ENCODE measurements at regions not wholly inside any gene's neighbourhood (a gene's known extent, or its start where the extent isn't known, plus 50 kb on each side); places are given as distances from the start of the nearest gene placed in this dataset.

- no peaks in the 10 kb centered on the region for H3K9me3 Mint-ChIP-seq
- DNase-seq = no peak
- no peak overlapping the region for H3K27ac Mint-ChIP-seq
- H3K4me3 Mint-ChIP-seq = no peak overlapping the region
- H3K27me3 Mint-ChIP-seq = peaks cover 20% of the 10 kb centered on the region
- H3K4me1 Mint-ChIP-seq (ENCODE audit: low read depth) = no peaks in the 10 kb centered on the region
- no peaks in the 10 kb centered on the region for H3K36me3 Mint-ChIP-seq (ENCODE audit: low read depth)
Measured at GRCh38 chr4:11514779-11515419, 86.2 kb upstream of the HS3ST1 start.

GRCh38 chr4:11514003-11514402, 85.3 kb upstream of the HS3ST1 start:
- Mint-ChIP-seq H3K27ac (no peak overlapping the region), H3K27me3 (peaks cover 20% of the 10 kb centered on the region), H3K4me3 (no peak overlapping the region), H3K9me3 (no peaks in the 10 kb centered on the region), H3K36me3 (ENCODE audit: low read depth) (no peaks in the 10 kb centered on the region), H3K4me1 (ENCODE audit: low read depth) (no peaks in the 10 kb centered on the region)
- DNase-seq = no peak

DNA sequence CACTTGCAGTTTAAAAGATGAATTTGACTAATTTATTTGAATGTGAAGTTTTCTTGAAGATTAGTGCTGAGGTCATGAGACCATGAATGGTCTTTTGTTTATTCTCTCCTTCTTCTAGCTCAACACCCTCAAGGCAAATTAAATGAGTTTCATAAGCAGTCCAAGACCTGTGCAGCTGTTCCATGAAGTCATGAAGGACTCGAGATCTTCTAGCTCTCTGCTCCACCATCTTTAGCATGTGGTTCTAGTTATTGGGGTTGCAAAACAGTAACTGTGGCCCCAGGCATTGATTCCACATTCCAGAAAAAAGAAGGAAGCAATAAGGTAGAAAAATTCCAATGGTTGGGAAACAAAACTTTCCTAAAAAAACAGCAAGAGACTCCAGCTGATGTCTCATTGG, 84.2 kb upstream of the HS3ST1 start:
- no peak for DNase-seq
- H3K36me3 Mint-ChIP-seq (ENCODE audit: low read depth) = no peaks in the 10 kb centered on the region
- H3K4me1 Mint-ChIP-seq (ENCODE audit: low read depth) = no peaks in the 10 kb centered on the region
- peaks cover 20% of the 10 kb centered on the region for H3K27me3 Mint-ChIP-seq
- no peak overlapping the region for H3K27ac Mint-ChIP-seq
- no peak overlapping the region for H3K4me3 Mint-ChIP-seq
- H3K9me3 Mint-ChIP-seq = no peaks in the 10 kb centered on the region

- Mint-ChIP-seq H3K27ac (no peak overlapping the region), H3K9me3 (no peaks in the 10 kb centered on the region), H3K4me1 (ENCODE audit: low read depth) (peaks cover 4% of the 10 kb centered on the region), H3K36me3 (ENCODE audit: low read depth) (no peaks in the 10 kb centered on the region), H3K4me3 (no peak overlapping the region), H3K27me3 (peaks cover 20% of the 10 kb centered on the region)
- no peak for DNase-seq
Measured at GRCh38 chr4:11511321-11511720, 82.6 kb upstream of the HS3ST1 start.

GRCh38 chr4:11507920-11508319, 79.2 kb upstream of the HS3ST1 start:
- no peaks in the 10 kb centered on the region for H3K9me3 Mint-ChIP-seq
- peaks cover 9% of the 10 kb centered on the region for H3K27me3 Mint-ChIP-seq
- H3K4me1 Mint-ChIP-seq (ENCODE audit: low read depth) = peaks cover 26% of the 10 kb centered on the region
- no peaks in the 10 kb centered on the region for H3K36me3 Mint-ChIP-seq (ENCODE audit: low read depth)
- no peak overlapping the region for H3K4me3 Mint-ChIP-seq
- DNase-seq = no peak
- H3K27ac Mint-ChIP-seq = no peak overlapping the region

GRCh38 chr4:11506194-11506593, 77.5 kb upstream of the HS3ST1 start:
- Mint-ChIP-seq H3K4me3 (no peak overlapping the region), H3K27ac (no peak overlapping the region), H3K4me1 (ENCODE audit: low read depth) (peaks cover 26% of the 10 kb centered on the region), H3K36me3 (ENCODE audit: low read depth) (no peaks in the 10 kb centered on the region), H3K9me3 (peaks cover 7% of the 10 kb centered on the region), H3K27me3 (no peaks in the 10 kb centered on the region)
- no peak for DNase-seq

DNA sequence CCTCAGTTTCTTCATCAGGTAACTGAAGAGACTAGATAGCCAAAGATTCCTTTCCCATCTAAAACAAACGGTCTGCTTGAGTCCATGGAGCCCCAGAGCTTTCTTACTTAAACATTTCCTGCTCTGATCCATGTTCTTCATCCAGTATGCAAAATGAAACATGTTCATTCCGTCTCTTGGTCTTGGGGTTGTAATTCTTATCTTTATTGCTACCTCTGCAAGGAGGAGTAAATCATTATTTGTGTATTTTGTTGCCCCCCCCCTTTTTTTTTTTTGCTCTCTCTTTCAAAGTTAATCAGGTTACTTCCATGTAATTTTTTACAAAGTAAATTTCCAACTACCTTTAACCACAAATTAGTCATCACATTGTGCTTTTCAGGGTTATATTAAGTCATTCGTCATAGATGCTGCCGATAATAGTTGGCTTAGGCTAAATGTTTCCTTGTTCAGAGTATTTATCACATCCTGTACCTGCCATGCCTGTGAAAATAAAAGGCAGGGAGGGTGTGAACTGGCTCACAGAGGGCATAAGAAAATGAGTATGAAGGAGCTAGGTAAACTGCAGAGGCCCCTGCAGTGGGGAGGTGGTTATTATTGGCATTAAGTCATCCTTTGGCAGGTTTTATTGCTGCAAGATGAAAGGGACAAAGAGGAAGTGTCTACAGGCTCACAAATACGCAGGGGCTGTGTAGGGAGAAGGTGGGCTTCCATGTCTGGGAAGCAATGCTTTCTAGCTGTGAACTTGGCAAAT, 76.7 kb upstream of the HS3ST1 start:
- Mint-ChIP-seq H3K4me1 (ENCODE audit: low read depth) (peaks cover 26% of the 10 kb centered on the region), H3K27ac (peak overlapping the region; percentile 80), H3K4me3 (no peak overlapping the region), H3K27me3 (no peaks in the 10 kb centered on the region), H3K36me3 (ENCODE audit: low read depth) (no peaks in the 10 kb centered on the region), H3K9me3 (peaks cover 7% of the 10 kb centered on the region)
- DNase-seq = peak; percentile 41

DNA sequence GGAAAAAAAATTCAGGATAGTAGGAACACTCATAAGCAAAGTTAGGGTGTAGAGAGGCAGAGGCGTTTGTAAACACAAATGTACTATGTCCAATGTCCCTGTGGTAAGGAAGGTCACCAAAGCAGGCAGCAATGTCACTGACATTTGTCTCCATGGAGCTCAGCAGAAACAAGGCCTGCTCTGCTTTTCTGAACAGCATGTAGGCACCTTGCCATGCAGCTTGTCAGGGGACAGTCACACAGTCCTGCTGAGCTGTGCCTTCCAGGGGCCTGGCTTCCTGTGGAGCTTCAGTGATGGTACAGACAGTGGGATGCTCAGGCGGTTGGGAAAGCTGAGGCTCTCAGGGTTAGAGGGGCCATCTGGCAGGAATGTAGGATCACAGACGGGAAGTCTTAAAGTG, 74.5 kb upstream of the HS3ST1 start:
- no peaks in the 10 kb centered on the region for H3K27me3 Mint-ChIP-seq

DNA sequence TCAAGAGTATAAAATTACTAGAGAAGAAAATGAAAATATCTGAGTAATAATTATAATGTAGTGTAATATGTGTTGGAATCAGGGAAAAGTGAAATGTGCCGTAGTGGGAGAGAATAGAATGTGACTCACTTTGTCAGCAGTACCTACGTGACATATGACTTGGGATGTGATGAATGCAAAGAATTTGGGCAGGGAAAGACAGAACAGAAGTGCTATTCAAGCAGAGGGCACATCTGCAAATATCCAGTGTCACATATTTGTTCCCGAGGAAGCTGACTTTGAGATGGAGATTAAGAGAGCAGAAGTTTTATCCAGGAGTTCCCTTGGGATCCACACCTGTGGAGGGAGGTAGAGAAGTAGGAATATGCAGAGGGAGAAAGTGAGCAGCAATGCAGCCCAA, 69.3 kb upstream of the HS3ST1 start:
- H3K4me1 Mint-ChIP-seq (ENCODE audit: low read depth) = peaks cover 14% of the 10 kb centered on the region
- no peaks in the 10 kb centered on the region for H3K27me3 Mint-ChIP-seq
- H3K36me3 Mint-ChIP-seq (ENCODE audit: low read depth) = no peaks in the 10 kb centered on the region
- no peak overlapping the region for H3K27ac Mint-ChIP-seq
- peaks cover 13% of the 10 kb centered on the region for H3K9me3 Mint-ChIP-seq
- H3K4me3 Mint-ChIP-seq = no peak overlapping the region
- DNase-seq = no peak

More for the DNA sequence above, 74.5 kb upstream of the HS3ST1 start:
- Mint-ChIP-seq H3K4me3 (no peak overlapping the region), H3K27ac (no peak overlapping the region), H3K9me3 (peaks cover 7% of the 10 kb centered on the region), H3K4me1 (ENCODE audit: low read depth) (peaks cover 26% of the 10 kb centered on the region), H3K36me3 (ENCODE audit: low read depth) (no peaks in the 10 kb centered on the region)
- no peak for DNase-seq

DNA sequence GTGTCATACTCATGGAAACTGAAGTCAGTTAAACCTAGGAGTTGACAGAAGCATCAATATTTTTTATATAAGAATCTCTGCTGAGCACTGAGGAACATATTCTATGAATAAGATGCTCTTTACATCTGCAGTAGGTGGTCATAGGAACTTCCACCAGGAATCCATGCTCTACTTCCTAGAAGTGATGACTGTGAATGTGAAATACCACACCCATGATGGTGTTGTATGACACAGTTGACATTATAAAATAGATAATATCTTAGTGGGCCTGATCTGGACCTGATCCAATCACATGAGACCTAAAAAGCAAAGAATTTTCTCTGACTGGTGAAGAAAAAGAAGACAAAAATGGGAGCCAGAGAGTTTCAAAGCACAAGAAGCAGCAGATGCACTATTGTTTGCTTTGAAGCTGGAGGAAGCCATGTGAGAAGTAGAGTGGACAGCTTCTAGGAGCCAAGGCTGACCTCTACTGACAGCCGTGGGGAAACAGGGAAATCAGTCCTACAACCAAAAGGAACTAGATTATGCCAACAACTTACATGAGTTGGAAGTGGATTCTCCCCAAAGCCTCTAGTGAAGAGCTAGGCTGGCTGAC, 68.6 kb upstream of the HS3ST1 start:
- peaks cover 14% of the 10 kb centered on the region for H3K4me1 Mint-ChIP-seq (ENCODE audit: low read depth)
- H3K27me3 Mint-ChIP-seq = no peaks in the 10 kb centered on the region
- no peak overlapping the region for H3K27ac Mint-ChIP-seq
- DNase-seq = no peak
- H3K4me3 Mint-ChIP-seq = no peak overlapping the region
- H3K9me3 Mint-ChIP-seq = peaks cover 13% of the 10 kb centered on the region
- no peaks in the 10 kb centered on the region for H3K36me3 Mint-ChIP-seq (ENCODE audit: low read depth)

DNA sequence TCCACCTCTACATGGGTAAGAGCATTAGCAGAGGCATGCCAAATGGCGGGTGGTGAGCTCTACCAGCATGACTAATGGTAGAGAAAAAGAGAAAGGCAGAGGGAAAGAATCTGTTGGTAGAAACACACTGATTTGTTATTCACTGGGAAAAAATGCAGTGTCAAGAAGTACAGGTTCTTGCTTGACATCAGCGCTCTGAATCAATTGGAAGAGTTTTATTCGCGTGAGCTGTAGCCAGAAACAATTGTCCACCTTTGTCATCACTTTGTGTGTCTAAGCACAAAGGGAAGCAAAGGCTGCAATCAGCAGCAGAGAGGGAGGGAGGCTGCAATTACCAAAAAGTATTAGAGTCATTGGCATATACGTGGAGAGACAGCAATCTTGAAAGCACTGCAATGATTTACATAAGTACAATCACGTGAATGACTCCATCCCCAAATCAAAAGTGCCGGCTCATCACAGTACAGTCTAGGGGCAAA, 67.7 kb upstream of the HS3ST1 start:
- no peak for DNase-seq
- H3K27ac Mint-ChIP-seq = no peak overlapping the region
- H3K4me3 Mint-ChIP-seq = no peak overlapping the region
- H3K9me3 Mint-ChIP-seq = peaks cover 6% of the 10 kb centered on the region
- no peaks in the 10 kb centered on the region for H3K27me3 Mint-ChIP-seq
- H3K4me1 Mint-ChIP-seq (ENCODE audit: low read depth) = peaks cover 14% of the 10 kb centered on the region
- H3K36me3 Mint-ChIP-seq (ENCODE audit: low read depth) = no peaks in the 10 kb centered on the region

DNA sequence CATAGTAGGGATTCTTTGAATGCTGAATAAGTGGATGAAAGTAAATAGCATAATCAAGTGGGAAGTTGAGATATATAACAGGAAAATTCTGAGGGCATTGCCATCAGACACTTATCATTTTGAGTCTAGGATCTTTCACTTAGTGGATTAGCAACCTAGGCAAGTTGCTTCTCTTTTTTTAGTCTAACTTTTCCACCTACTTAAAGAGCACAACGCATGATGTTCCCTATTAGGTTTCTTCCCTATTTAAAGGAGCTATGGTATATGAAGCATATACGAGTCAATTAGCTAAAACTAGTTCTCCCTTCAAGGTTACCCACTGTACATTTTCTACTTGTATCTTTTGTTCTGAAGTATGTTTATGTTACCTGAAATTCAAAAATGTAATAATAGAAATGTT, 67.1 kb upstream of the HS3ST1 start:
- Mint-ChIP-seq H3K27me3 (no peaks in the 10 kb centered on the region), H3K4me3 (no peak overlapping the region), H3K9me3 (peaks cover 6% of the 10 kb centered on the region), H3K27ac (no peak overlapping the region), H3K36me3 (ENCODE audit: low read depth) (no peaks in the 10 kb centered on the region), H3K4me1 (ENCODE audit: low read depth) (peaks cover 14% of the 10 kb centered on the region)
- no peak for DNase-seq

- H3K4me3 Mint-ChIP-seq = no peak overlapping the region
- peaks cover 6% of the 10 kb centered on the region for H3K9me3 Mint-ChIP-seq
- H3K27me3 Mint-ChIP-seq = no peaks in the 10 kb centered on the region
- no peaks in the 10 kb centered on the region for H3K36me3 Mint-ChIP-seq (ENCODE audit: low read depth)
- no peak overlapping the region for H3K27ac Mint-ChIP-seq
- DNase-seq = no peak
- peaks cover 14% of the 10 kb centered on the region for H3K4me1 Mint-ChIP-seq (ENCODE audit: low read depth)
Measured at GRCh38 chr4:11495291-11495690, 66.6 kb upstream of the HS3ST1 start.

- Mint-ChIP-seq H3K9me3 (peaks cover 6% of the 10 kb centered on the region), H3K27me3 (no peaks in the 10 kb centered on the region), H3K4me1 (ENCODE audit: low read depth) (peaks cover 23% of the 10 kb centered on the region), H3K27ac (no peak overlapping the region), H3K4me3 (no peak overlapping the region), H3K36me3 (ENCODE audit: low read depth) (no peaks in the 10 kb centered on the region)
- no peak for DNase-seq
Measured at GRCh38 chr4:11494232-11494631, 65.5 kb upstream of the HS3ST1 start.

DNA sequence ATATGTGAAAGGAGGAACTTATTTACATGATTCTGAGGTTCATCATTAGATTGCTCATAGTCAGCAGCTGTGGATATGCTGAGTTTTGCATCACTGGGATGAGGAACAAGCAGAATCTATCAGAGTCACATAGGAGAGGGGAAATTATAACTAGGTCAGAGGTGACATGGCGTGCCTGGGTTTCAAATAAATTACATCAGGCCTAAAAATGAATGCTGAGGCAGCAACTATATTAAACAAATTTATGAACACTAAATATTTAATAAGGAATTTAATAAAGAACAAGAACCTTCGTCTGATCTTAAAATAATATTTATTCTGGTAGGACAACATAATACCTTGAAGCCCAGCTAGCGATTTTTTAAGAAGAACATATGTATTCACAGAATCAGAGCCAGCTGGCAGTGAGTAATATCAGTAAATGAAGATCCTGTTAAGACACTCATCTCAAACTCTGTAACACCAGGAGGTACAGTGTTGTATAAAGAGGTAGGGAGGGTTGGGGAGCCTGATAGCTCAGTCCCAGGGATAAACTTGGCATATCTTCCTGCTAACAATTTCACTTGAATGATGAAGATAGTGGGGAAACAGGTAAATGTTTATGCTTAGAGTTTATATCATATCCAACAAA, 60.9 kb upstream of the HS3ST1 start:
- no peaks in the 10 kb centered on the region for H3K27me3 Mint-ChIP-seq
- no peak overlapping the region for H3K27ac Mint-ChIP-seq
- no peaks in the 10 kb centered on the region for H3K36me3 Mint-ChIP-seq (ENCODE audit: low read depth)

More for the DNA sequence above, 60.9 kb upstream of the HS3ST1 start:
- DNase-seq = no peak
- Mint-ChIP-seq H3K9me3 (no peaks in the 10 kb centered on the region), H3K4me3 (no peak overlapping the region), H3K4me1 (ENCODE audit: low read depth) (peaks cover 33% of the 10 kb centered on the region)
